GM13976 (cell line): ENCODE measurements at regions not wholly inside any gene's neighbourhood (a gene's known extent, or its start where the extent isn't known, plus 50 kb on each side); places are given as distances from the start of the nearest gene placed in this dataset.

ENCODE experiments used
- DNase-seq: peaks from one replicate; pipeline ENCODE4 v3.0.0; 2012; ENCODE audit warnings: low spot score
- in situ Hi-C: fragments of 300-500 bp; cut with MboI; formaldehyde crosslinking; loops from one replicate; pipeline ENCODE4 v1.12.0; 2022; ENCODE audit warnings: low sequenced_read_pairs, mixed read lengths, inconsistent platforms; ENCODE audit not compliant: unreplicated experiment
- TF ChIP-seq, protein P1 (sequence below): IDR thresholded peaks from 2 replicates; pipeline ENCODE4 v1.5.1; 2012; ENCODE audit warnings: borderline replicate concordance, mild to moderate bottlenecking; ENCODE audit not compliant: insufficient read depth; ENCODE audit errors: extremely low read depth, missing control alignments, control extremely low read depth

DNA sequence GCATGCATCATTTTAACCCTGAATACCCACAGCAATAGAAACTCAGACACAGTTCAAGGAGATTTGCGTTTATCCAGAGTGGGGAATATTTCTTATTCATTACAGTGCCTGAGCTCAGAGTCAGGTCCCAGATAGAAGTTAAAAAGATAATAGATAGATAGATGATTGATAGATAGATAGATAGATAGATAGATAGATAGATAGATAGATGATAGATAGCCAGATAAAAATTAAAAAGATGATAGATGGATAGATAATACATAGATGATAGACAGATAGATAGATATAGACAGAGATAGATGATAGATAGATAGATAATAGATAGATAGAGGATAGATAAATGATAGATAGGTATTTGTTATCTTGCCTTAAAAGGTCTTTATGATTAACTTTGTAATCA lies 184.7 kb downstream of the MYLK4 start:
- in situ Hi-C loops, result no loop called here
- no peak for DNase-seq
- TF ChIP-seq, protein P1, sequence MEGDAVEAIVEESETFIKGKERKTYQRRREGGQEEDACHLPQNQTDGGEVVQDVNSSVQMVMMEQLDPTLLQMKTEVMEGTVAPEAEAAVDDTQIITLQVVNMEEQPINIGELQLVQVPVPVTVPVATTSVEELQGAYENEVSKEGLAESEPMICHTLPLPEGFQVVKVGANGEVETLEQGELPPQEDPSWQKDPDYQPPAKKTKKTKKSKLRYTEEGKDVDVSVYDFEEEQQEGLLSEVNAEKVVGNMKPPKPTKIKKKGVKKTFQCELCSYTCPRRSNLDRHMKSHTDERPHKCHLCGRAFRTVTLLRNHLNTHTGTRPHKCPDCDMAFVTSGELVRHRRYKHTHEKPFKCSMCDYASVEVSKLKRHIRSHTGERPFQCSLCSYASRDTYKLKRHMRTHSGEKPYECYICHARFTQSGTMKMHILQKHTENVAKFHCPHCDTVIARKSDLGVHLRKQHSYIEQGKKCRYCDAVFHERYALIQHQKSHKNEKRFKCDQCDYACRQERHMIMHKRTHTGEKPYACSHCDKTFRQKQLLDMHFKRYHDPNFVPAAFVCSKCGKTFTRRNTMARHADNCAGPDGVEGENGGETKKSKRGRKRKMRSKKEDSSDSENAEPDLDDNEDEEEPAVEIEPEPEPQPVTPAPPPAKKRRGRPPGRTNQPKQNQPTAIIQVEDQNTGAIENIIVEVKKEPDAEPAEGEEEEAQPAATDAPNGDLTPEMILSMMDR, result no peak

DNA sequence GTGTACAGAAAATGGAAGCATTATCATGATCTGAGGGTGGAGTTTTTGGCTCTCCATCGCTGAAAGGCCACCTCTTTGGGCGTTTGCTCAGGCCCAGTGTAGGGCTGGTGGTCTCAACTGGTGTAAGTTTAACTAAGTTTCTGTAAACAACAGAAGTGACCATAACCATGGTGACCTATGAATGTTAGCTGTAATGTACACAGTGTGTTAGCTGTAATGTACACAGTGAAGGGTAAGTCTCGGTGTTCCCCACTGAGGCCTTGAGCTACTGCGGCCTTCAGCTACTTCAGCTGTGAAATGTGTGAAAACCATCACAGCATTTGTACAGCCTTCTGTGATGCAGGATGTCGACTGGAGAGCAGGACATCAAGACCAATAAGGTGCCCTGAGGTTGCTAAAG lies 185.2 kb downstream of the MYLK4 start:
- TF ChIP-seq, protein P1, result no peak
- DNase-seq, result no peak
- in situ Hi-C loops, result no loop called here

DNA sequence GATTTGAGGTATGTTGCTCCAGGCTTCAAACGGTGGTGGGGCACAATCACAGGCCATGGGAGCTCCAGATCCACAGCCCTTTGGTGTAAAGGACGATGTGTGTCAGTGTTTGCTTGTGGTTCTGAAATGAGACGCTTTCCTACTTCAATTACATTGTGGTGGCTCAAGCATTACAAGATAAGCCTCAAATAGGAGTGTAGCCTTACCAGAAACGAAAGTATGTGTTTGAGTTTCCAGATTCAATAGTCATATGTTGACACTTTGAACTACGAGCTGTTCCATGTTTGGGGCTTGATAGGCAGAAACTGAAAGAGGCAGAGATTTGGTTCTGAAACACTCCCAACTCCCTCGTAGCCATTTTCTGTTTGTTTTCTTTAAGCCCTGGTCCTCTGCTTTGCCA lies 187.1 kb downstream of the MYLK4 start:
- TF ChIP-seq, protein P1, result no peak
- peak; percentile 61 for DNase-seq
- in situ Hi-C loops, result no loop called here

DNA sequence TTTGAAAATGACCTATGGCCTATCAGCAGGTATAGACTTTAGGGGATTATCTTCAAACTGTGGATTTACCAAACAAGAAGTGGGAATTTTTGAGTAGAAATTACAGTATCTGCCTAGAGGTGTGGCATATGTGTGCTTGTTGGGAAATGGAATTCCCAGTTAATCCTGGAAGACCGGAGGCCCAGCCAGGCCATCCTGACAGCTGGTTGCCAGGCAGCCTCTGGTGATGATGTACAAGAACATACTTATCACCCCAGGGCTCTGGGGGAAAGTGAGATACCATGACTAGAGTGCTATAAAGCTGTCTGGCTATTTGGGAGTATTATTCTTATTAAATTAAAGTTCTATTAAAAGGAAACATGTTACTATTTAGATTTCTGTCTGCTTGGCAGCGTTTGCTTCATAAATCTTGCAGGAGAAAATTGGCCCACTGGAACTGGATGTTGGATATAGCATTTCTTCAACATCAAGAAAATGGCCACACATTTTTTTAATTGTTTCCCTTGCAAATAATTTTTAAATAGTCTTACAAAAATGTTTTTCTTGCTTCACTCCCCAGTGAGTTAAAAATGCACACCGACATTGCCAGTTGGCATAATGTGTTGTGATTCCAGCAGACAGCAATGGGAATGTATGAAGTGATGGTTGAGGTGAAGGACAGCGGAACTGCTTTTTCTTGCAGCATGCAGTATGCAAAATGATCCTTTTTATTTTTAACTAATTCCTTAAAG lies 187.8 kb downstream of the MYLK4 start:
- in situ Hi-C loops, result no loop called here
- TF ChIP-seq, protein P1, result no peak

DNA sequence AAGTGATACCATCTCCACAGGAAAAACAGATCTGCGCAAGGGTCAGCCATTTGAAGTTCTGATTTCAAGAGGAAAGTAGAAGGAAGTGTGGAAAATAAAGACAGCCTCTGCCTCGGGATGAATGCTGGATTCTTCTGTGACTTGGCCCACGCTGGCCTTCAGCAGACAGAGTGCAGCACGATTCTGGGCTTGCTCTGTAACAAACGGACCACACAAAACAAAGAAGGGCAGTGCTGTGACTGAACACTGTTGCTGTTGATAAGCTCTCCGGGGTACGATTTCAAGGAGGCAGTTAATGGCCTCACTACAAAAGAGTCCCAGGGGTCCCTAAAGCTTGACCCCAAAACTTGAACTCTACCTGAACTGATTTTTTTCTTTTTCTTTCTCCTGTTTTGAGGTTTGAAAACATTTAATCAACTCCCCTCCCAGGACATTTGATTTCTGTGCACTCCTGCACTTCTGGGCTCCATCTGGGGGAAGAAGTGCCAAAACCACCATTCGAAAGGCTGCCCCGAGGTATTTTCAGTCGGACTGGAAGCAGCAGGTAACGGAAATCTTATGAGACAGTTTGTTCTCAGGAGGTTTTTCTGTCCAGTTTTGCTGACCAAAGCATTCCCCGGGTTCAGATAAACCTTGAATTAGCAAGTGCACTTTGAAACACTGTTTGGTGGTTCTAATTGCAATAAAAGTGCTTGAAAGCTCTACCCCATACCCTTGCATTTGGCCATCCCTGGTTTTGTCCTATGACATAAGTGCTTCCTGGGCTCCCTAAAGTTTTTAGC lies 189.6 kb downstream of the MYLK4 start:
- no peak for DNase-seq
- in situ Hi-C loops, result no loop called here
- TF ChIP-seq, protein P1, result no peak

More for the DNA sequence above, 187.8 kb downstream of the MYLK4 start:
- no peak for DNase-seq

DNA sequence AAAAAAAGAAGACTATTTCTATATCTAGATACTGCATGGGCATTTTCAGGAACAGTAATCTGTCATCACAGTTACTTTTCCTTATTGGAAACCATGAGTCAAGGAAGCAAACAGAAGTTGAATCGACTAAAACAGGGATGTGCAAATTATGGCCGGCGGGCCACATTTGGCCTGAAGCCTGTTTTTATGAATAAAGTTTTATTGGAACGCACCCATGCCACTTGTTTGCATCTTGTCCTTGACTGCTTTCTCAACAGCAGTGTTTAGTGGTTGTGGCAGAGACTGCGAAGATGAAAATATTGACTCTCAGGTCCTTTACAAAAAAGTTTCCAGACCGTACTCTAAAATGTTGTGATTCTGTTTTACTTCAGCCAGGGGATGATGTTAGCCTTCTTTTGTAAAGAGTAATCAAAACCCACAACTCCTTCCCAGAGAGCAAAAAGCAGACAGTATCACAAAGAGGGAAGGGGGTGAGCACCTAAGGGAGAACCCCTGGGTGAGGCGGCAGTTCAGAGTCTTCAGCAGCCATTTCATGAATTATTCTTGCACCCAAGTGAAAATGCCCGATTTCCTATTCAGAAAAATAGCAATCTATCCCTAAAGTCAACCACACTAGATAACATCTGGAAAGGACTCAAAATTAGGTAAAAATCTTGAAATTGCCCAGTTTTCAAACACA lies 190.4 kb downstream of the MYLK4 start:
- no peak for DNase-seq
- in situ Hi-C loops, result no loop called here
- TF ChIP-seq, protein P1, result no peak
